HCT116 (cell line): ENCODE measurements at regions not wholly inside any gene's neighbourhood (a gene's known extent, or its start where the extent isn't known, plus 50 kb on each side); places are given as distances from the start of the nearest gene placed in this dataset.

Experiments
- ATAC-seq: fragments of 200-7000 bp; cut with Tn5 transposase; 2 replicates; pipeline ENCODE4 v1.9.1; 2020; ENCODE audit warnings: mild to moderate bottlenecking, moderate library complexity
- BruUV-seq: library from RNA; stranded (reverse); fragments of 400-500 nt; replicated peaks from 2 replicates; lab custom pipeline; 2021; lab: Mats Ljungman, UMichigan
- CTCF ChIA-PET: fragments of 300-600 bp; sonication (Branson Sonifier 250); formaldehyde crosslinking; loops from one replicate; lab custom pipeline; 2021; ENCODE audit warnings: antibody characterized with exemption; lab: Charles Lee
- POLR2A ChIA-PET: fragments of 300-600, 350-600 bp; sonication (Branson Sonifier 250); formaldehyde crosslinking; loops from one replicate; lab custom pipeline; 2021; ENCODE audit warnings: antibody characterized with exemption; lab: Charles Lee
- RAD21 ChIA-PET, 2 experiments: fragments of 300-600 bp; sonication (Branson Sonifier 250); formaldehyde crosslinking; loops; one replicate each; lab custom pipeline; 2023; ENCODE audit warnings: low total read pairs in 2 of 2; ENCODE audit not compliant: uncharacterized antibody in 2 of 2, unreplicated experiment in 2 of 2, low non-redundant PET in 1 of 2; lab: Charles Lee
- DNase-seq: peaks from one replicate; pipeline ENCODE4 v3.0.0-alpha.2; 2010; ENCODE audit warnings: low read depth, low spot score
- H2AFZ ChIP-seq: fragments of 200-600 bp; shearing (Covaris generic), sonication (generic); 2 replicates; pipeline ENCODE4 v1.6.1; 2017; ENCODE audit warnings: low read depth, mixed run types, mixed read lengths, antibody characterized with exemption, low read length; ENCODE audit not compliant: poor library complexity, severe bottlenecking
- H3K27ac ChIP-seq: 2 replicates; pipeline ENCODE4 v1.5.1; 2012; ENCODE audit warnings: low read depth, low read length
- H3K27me3 ChIP-seq: fragments of 200-600 bp; sonication (generic); 2 replicates; pipeline ENCODE4 v1.6.1; 2016; ENCODE audit warnings: mixed run types, low read length, mixed read lengths; ENCODE audit not compliant: insufficient read depth
- H3K36me3 ChIP-seq, 2 experiments: fragments of 200-500 bp in 1 of 2; fragments of 200-600 bp in 1 of 2; sonication (Bioruptor generic) in 1 of 2; sonication (generic) in 1 of 2; 2 replicates each; pipeline versions ENCODE4 v1.5.1 to v1.6.1; 2014 to 2016; ENCODE audit warnings: low read length in 2 of 2, inconsistent platforms in 1 of 2, mixed read lengths in 1 of 2, mixed run types in 1 of 2; ENCODE audit not compliant: insufficient read depth in 2 of 2, control insufficient read depth in 1 of 2
- H3K4me1 ChIP-seq, 2 experiments: fragments of 200-600 bp in 1 of 2; sonication (generic) in 1 of 2; 2 replicates each; pipeline versions ENCODE4 v1.5.1 to v1.6.1; 2012 to 2017; ENCODE audit warnings: low read length in 2 of 2, inconsistent platforms in 1 of 2, mild to moderate bottlenecking in 1 of 2, mixed read lengths in 1 of 2, mixed run types in 1 of 2, moderate library complexity in 1 of 2; ENCODE audit not compliant: insufficient read depth in 2 of 2, control insufficient read depth in 1 of 2
- H3K4me2 ChIP-seq: fragments of 200-600 bp; sonication (generic); 2 replicates; pipeline ENCODE4 v1.6.1; 2017; ENCODE audit warnings: mixed run types, low read length, mixed read lengths
- H3K4me3 ChIP-seq, 2 experiments: fragments of 200-600 bp in 1 of 2; sonication (generic) in 1 of 2; replicated peaks in 1 of 2; 2 replicates each; pipeline ENCODE4 v1.5.1; 2011 to 2016; ENCODE audit warnings: low read length in 2 of 2, control low read depth in 1 of 2, low read depth in 1 of 2, mild to moderate bottlenecking in 1 of 2, mixed read lengths in 1 of 2, mixed run types in 1 of 2
- H3K79me2 ChIP-seq: fragments of 200-600 bp; sonication (generic); 2 replicates; pipeline ENCODE4 v1.6.1; 2017; ENCODE audit warnings: mild to moderate bottlenecking, mixed run types, low read length, moderate library complexity, mixed read lengths; ENCODE audit not compliant: insufficient read depth
- H3K9ac ChIP-seq: fragments of 200-600 bp; sonication (generic); 2 replicates; pipeline ENCODE4 v1.6.1; 2016; ENCODE audit warnings: low read length, mixed read lengths
- H3K9me2 ChIP-seq: fragments of 200-600 bp; sonication (generic), shearing (Covaris generic); 2 replicates; pipeline ENCODE4 v1.6.1; 2017; ENCODE audit warnings: mixed run types, mild to moderate bottlenecking, moderate library complexity; ENCODE audit not compliant: insufficient read depth
- H3K9me3 ChIP-seq, 2 experiments: fragments of 200-500 bp in 1 of 2; fragments of 200-600 bp in 1 of 2; sonication (Bioruptor generic) in 1 of 2; sonication (generic) in 1 of 2; 2 replicates each; pipeline ENCODE4 v1.6.1; 2014 to 2017; ENCODE audit warnings: low read length in 2 of 2, mixed read lengths in 2 of 2, inconsistent platforms in 1 of 2, low read depth in 1 of 2, mild to moderate bottlenecking in 1 of 2, mixed run types in 1 of 2, moderate library complexity in 1 of 2; ENCODE audit not compliant: control insufficient read depth in 1 of 2, insufficient read depth in 1 of 2
- H4K20me1 ChIP-seq: fragments of 200-600 bp; sonication (generic), shearing (Covaris generic); 2 replicates; pipeline ENCODE4 v1.6.1; 2017; ENCODE audit warnings: mixed run types, mild to moderate bottlenecking, moderate library complexity; ENCODE audit not compliant: insufficient read depth
- ATF3 ChIP-seq: IDR thresholded peaks from 2 replicates; pipeline ENCODE4 v1.6.1; 2012
- CEBPB ChIP-seq: IDR thresholded peaks from 2 replicates; pipeline ENCODE4 v1.6.1; 2012; ENCODE audit warnings: low read depth
- CTCF ChIP-seq, 3 experiments: fragments of 200-600 bp in 1 of 3; sonication (generic) in 1 of 3; IDR thresholded peaks in 2 of 3; conservative IDR thresholded peaks in 1 of 3; 2 replicates each; pipeline ENCODE4 v1.5.1; 2012 to 2017; ENCODE audit warnings: low read depth in 2 of 3, low read length in 2 of 3, antibody characterized with exemption in 1 of 3, borderline replicate concordance in 1 of 3, control low read depth in 1 of 3, mild to moderate bottlenecking in 1 of 3, mixed read lengths in 1 of 3, mixed run types in 1 of 3, moderate library complexity in 1 of 3; ENCODE audit not compliant: insufficient read depth in 1 of 3
- EZH2phosphoT487 ChIP-seq: fragments of 200-600 bp; IDR thresholded peaks from 2 replicates; pipeline ENCODE4 v1.6.1; 2018; ENCODE audit warnings: antibody characterized with exemption, borderline replicate concordance
- POLR2A ChIP-seq: IDR thresholded peaks from 2 replicates; pipeline ENCODE4 v1.7.0; 2011; ENCODE audit warnings: borderline replicate concordance; ENCODE audit not compliant: insufficient read depth, insufficient read length; ENCODE audit errors: extremely low read depth
- POLR2AphosphoS5 ChIP-seq: IDR thresholded peaks from 2 replicates; pipeline ENCODE4 v1.6.1; 2011; ENCODE audit warnings: mild to moderate bottlenecking, low read depth, low read length, moderate library complexity
- RAD21 ChIP-seq: IDR thresholded peaks from 2 replicates; pipeline ENCODE4 v1.6.1; 2012; ENCODE audit warnings: low read depth, mild to moderate bottlenecking
- SRF ChIP-seq: IDR thresholded peaks from 2 replicates; pipeline ENCODE4 v1.6.1; 2012; ENCODE audit warnings: low read depth
- TCF7L2 ChIP-seq: IDR thresholded peaks from 2 replicates; pipeline ENCODE4 v1.7.0; 2011; ENCODE audit warnings: borderline replicate concordance, inconsistent platforms; ENCODE audit not compliant: insufficient read depth, insufficient read length; ENCODE audit errors: extremely low read depth
- YY1 ChIP-seq: IDR thresholded peaks from 2 replicates; pipeline ENCODE4 v1.6.1; 2011; ENCODE audit warnings: low read length, low read depth, moderate library complexity, mild to moderate bottlenecking; ENCODE audit not compliant: insufficient replicate concordance; ENCODE audit errors: extremely low read depth
- ZBTB33 ChIP-seq: IDR thresholded peaks from 2 replicates; pipeline ENCODE4 v1.6.1; 2011; ENCODE audit warnings: mild to moderate bottlenecking, low read length, moderate library complexity; ENCODE audit not compliant: insufficient replicate concordance; ENCODE audit errors: extremely low read depth
- ZFX ChIP-seq: fragments of 450-650 bp; IDR thresholded peaks from 2 replicates; pipeline ENCODE4 v1.6.1; 2017
- intact Hi-C: fragments of 100-400 bp; cut with micrococcal nuclease; formaldehyde crosslinking; loops from 2 replicates; pipeline ENCODE4 v1.10.0; 2022
- TF ChIP-seq, protein P1 (sequence below): IDR thresholded peaks from 2 replicates; pipeline ENCODE4 v1.6.1; 2012; ENCODE audit warnings: low read depth

DNA sequence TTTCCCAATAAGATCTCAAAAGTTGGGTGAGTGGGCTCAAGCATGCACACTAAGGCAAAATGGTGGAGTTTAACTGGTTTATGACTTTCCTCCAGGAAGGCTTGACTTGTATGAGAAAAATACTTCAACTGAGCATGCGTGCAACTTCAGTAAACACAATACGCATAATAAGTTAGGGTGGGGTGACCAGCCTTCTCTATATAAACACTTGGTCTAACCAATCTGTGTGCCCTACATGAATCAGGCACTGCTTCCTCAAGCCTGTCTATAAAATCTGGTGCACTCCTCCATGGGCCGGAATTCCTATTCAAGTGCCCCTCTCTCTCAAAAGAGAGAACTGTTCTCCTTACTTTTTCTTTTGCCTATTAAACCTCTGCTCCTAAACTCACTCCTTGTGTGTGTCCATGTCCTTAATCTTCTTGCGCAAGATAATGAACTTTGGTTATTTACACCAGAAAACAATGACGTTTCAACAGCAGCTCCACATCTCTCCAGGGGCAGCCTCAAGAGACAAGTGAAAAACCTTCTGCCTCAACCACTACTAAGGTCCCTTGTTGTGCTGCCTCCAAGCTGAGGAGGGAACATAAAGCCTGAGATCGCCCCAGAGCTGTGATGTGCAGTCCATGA lies 352.6 kb downstream of the CAAP1 start (continued):
- TF ChIP-seq CTCF (IDR thresholded peaks at IDR 0.05 in 2 of 3, conservative IDR thresholded peaks at IDR 0.05 in 1 of 3; ENCODE audit: borderline replicate concordance in 1 of 3, insufficient read depth in 1 of 3, low read depth in 2 of 3, low read length in 2 of 3) (no peak), TCF7L2 (no peak), ATF3 (no peak), SRF (no peak)

GRCh38 chr9:26537211-26537610 lies 355.4 kb downstream of the CAAP1 start:
- intact Hi-C loops, result no loop called here
- Histone ChIP-seq H3K4me1 (no peaks in the 10 kb centered on the region), H3K4me2 (no peak overlapping the region), H3K27me3 (no peaks in the 10 kb centered on the region), H3K4me3 (no peak overlapping the region), H3K9ac (no peak overlapping the region), H3K27ac (no peak overlapping the region), H3K79me2 (no peaks in the 10 kb centered on the region), H3K36me3 (no peaks in the 10 kb centered on the region), H4K20me1 (no peaks in the 10 kb centered on the region), H3K9me3 (no peaks in the 10 kb centered on the region), H3K9me2 (no peaks in the 10 kb centered on the region), H2AFZ (no peak overlapping the region)
- ATAC-seq (no peak), DNase-seq (no peak)
- CTCF ChIA-PET, result no interaction called here
- POLR2A ChIA-PET, result no interaction called here
- BruUV-seq, result no TSS peak
- RAD21 ChIA-PET, result no interaction called here
- TF ChIP-seq CTCF (IDR thresholded peaks at IDR 0.05 in 2 of 3, conservative IDR thresholded peaks at IDR 0.05 in 1 of 3; ENCODE audit: borderline replicate concordance in 1 of 3, insufficient read depth in 1 of 3, low read depth in 2 of 3, low read length in 2 of 3) (no peak), RAD21 (no peak), SRF (no peak), ZBTB33 (no peak), EZH2phosphoT487 (no peak), POLR2A (no peak), ZFX (no peak), CEBPB (no peak), POLR2AphosphoS5 (no peak), YY1 (no peak)
- TF ChIP-seq, protein P1, sequence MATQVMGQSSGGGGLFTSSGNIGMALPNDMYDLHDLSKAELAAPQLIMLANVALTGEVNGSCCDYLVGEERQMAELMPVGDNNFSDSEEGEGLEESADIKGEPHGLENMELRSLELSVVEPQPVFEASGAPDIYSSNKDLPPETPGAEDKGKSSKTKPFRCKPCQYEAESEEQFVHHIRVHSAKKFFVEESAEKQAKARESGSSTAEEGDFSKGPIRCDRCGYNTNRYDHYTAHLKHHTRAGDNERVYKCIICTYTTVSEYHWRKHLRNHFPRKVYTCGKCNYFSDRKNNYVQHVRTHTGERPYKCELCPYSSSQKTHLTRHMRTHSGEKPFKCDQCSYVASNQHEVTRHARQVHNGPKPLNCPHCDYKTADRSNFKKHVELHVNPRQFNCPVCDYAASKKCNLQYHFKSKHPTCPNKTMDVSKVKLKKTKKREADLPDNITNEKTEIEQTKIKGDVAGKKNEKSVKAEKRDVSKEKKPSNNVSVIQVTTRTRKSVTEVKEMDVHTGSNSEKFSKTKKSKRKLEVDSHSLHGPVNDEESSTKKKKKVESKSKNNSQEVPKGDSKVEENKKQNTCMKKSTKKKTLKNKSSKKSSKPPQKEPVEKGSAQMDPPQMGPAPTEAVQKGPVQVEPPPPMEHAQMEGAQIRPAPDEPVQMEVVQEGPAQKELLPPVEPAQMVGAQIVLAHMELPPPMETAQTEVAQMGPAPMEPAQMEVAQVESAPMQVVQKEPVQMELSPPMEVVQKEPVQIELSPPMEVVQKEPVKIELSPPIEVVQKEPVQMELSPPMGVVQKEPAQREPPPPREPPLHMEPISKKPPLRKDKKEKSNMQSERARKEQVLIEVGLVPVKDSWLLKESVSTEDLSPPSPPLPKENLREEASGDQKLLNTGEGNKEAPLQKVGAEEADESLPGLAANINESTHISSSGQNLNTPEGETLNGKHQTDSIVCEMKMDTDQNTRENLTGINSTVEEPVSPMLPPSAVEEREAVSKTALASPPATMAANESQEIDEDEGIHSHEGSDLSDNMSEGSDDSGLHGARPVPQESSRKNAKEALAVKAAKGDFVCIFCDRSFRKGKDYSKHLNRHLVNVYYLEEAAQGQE, result no peak
